GM18861 (cell line): ENCODE measurements at regions not wholly inside any gene's neighbourhood (a gene's known extent, or its start where the extent isn't known, plus 50 kb on each side); places are given as distances from the start of the nearest gene placed in this dataset.
"Not testable (repeated sequence)": the region's sequence is repeated elsewhere in the genome, so short reads cannot be mapped to it uniquely, and the experiment has no call there.

Source experiments
- ATAC-seq: cut with Tn5 transposase; IDR thresholded peaks from one replicate; pipeline ENCODE4 v1.9.1; 2021; ENCODE audit not compliant: unreplicated experiment

- ATAC-seq: not testable (repeated sequence)
Observed at GRCh38 chr3:130151555-130151954, 69.9 kb downstream of the ALG1L2 start.

GRCh38 chr3:130153247-130153646 is 71.6 kb downstream of the ALG1L2 start:
- ATAC-seq: not testable (repeated sequence)

GRCh38 chr3:130155464-130155863 is 73.8 kb downstream of the ALG1L2 start:
- not testable (repeated sequence) for ATAC-seq

DNA sequence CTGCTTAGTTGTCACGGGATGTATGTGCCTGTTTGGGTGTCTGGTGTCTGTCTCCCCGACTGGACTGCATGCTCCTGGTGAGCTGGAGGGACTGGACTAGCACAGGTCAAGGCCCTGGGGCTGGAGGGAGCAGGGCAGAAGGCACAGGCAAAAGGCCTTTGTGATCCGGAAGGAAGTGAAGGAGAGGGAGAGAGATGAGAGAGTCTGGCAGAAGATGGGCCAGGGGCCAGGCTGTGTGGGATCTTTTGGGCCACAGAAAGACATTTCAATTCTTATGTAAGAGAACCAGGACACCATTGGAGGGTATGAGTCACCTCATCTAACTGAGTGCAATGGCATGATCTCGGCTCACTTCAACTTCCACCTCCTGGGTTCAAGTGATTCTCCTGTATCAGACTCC is 85.2 kb downstream of the ALG1L2 start:
- ATAC-seq: not testable (repeated sequence)

DNA sequence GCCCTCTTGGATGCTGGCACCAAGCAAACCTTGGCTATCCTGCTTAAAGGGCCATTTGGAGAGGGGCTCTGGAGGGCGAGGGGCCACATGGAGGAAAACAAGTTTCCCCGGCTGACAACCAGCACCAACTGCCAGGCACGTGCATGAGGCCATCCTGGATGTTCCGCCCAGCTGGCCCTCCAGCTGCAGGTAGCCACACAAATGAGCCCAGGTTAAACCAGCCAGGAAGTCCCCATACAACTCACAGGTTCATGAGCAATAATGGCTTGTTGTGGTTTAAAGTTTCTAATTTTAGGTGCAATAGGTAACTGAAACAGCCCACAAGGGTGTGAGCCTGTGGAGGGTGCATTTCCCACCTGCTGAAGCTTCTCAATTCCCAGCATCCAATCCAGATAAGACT is 93.6 kb downstream of the ALG1L2 start:
- not testable (repeated sequence) for ATAC-seq

DNA sequence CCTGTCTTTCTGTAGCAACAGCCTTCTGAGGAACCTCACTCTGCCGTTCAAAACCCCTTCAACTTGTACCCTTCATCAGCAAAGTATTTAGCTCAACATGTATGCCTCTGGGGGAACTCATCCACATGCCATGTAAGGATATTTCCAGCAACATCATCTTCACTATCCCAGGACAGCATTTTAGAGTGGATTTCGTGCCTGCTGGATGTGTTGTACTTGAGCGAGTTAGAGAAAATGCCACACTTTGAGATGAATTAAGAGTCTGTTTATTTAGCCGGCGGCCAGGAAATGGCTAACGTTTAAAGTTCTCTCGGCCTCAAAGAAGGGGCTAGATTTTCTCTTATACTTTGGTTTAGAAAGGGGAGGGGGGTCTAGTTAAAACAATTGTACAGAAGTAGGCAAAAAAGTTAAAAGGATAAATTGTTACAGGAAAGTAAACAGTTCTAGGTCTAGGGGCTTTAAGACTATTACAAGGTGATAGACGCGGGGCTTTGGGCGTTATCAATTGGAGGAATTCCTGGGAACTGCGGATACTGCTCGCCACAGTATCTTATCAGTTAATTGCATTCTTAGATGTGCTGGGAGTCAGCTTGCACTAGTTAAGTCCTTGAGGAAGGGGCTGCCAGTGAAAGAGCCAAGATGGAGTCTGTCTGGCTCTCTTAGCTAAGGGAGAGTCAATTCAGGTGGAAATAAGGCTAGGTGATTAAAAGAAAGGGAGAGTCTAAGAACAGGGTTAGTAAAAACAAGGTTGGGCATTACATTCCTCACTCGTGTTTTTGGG is 95.0 kb downstream of the ALG1L2 start:
- not testable (repeated sequence) for ATAC-seq

- ATAC-seq: not testable (repeated sequence)
Observed at GRCh38 chr3:130178835-130179234, 97.2 kb downstream of the ALG1L2 start.

DNA sequence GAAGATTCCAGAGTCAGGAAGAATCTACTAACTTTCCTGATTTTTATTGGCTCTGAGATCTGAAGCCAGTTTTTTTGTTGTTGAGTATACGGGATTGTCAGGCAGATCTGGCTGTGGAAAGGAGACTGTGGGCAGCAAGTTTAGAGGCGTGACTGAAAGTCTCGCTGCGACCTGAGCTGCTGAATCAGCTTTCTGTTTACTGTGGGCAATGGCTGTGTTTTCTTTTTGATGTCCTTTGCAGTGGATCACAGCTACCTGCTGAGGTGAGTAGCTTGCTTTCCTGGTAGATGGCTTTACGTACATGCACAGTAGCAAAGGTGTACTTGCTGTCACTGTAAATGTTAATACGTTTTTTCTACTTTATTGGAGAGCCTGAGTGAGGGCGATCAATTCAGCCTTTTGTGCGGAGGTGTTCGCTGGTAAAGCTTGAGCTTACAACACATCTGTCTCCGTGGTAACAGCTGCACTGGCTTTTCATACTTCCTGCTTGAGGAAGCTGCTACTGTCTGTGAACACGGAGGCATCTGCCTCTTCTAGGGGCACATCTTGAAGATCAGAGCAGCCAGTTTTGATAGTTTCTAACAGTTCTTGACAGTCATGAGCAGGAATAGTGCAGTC is 97.8 kb downstream of the ALG1L2 start:
- not testable (repeated sequence) for ATAC-seq

GRCh38 chr3:130182475-130182874 is 100.8 kb downstream of the ALG1L2 start:
- not testable (repeated sequence) for ATAC-seq

GRCh38 chr3:130183689-130184088 is 102.1 kb downstream of the ALG1L2 start:
- ATAC-seq: not testable (repeated sequence)

DNA sequence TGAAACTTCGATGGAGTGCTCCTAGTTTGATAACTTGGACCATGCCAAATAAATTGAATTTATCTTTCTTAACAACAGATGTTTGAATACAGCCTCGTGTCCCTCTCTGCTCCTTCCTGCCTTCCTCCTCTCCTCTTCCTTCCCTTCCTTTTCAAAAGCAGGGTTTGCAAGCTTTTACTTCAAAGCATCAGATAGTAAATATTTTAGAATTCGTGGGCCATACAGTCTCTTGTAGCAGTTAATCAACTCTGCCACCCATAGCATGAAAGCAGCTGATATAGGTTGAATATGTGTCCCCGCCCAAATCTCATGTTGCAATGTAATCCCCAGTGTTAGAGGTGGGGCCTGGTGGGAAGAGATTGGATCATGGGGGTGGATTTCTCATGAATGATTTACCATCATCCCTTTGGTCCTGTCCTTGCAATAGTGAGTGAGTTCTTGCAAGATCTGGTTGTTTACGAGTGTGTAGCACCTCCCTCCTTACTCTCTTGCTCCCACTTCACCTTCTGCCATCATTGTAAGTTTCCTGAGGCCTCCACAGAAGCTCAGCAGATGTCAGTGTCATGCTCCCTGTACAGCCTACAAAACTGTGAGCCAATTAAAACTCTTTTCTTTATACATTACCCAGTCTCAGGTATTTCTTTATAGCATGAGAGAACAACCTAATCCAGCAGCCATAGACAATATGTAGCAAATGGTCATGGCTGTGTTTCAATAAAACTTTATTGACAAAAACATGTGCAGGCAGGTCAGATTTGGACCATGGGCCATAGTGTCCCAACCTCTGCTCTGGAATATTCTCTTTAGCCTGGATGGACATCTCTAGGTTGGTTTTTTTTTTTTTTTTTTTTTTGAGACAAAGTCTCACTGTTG is 102.8 kb downstream of the ALG1L2 start:
- ATAC-seq: not testable (repeated sequence)

- ATAC-seq: not testable (repeated sequence)
Observed at GRCh38 chr3:130201272-130201671, 119.6 kb downstream of the ALG1L2 start.

DNA sequence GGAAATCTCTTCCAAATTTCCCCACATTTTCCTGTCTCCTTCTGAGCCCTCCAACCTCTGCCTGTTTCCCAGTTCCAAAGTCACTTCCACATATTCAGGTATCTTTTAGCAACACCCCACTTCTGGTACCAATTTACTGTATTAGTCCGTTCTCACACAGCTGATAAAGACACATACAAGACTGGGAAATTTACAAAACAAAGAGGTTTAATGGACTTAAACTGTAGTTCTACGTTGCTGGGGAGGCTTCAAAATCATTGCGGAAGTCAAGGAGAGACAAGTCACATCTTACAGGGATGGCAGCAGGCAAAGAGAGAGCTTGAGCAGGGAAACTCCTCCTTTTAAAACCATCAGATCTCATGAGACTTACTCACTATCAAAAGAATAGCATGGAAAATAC is 122.0 kb downstream of the ALG1L2 start:
- ATAC-seq: not testable (repeated sequence)

GRCh38 chr3:130227540-130227939 is 117.9 kb upstream of the COL6A5 start:
- no peak for ATAC-seq

GRCh38 chr3:130242850-130243569 is 102.5 kb upstream of the COL6A5 start:
- no peak for ATAC-seq

DNA sequence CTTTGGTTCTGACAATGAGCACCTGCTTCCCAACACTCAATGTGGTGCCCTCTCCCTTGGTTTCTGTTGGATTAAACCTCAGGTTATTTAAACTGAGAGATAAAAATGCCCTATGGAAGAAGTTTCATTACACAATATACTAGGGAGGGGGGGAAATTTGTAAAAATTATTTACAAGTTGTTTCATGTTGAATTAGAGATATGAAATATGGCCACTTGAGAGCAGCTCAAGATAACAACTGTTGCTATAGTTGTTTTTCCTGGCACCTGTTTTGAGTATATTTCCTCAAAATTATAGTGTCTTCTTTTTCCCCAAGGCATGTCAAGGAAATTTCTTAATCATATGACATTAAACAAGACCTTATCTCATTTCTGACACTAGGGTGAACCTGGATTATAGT is 101.7 kb upstream of the COL6A5 start:
- no peak for ATAC-seq

GRCh38 chr3:130250982-130251381 is 94.5 kb upstream of the COL6A5 start:
- ATAC-seq: no peak

- no peak for ATAC-seq
Observed at GRCh38 chr3:130255442-130255841, 90.0 kb upstream of the COL6A5 start.

- ATAC-seq: no peak
Observed at GRCh38 chr3:130256821-130257340, 88.6 kb upstream of the COL6A5 start.

DNA sequence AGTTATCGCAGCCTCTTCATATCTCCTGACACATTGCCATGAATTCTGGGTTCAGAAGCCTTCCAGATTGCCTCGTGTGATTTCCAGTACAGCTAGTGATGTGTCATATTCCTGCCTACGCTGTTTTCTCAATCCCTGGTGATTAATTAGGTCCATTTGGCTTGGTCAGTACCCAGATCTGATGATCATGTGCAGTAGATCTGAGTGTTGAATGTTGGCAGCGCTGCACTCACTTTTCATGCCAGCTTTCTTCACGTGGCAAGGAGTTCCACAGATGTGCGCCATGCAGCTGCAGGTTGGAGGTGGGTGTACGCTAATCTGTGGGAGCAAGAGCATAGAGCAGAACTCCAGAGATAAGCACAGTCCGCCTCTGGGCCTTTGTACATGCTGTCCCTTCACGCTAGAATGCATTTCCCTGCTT is 86.9 kb upstream of the COL6A5 start:
- no peak for ATAC-seq
